Astrocyte of the cerebellum (primary cell): ENCODE measurements at regions not wholly inside any gene's neighbourhood (a gene's known extent, or its start where the extent isn't known, plus 50 kb on each side); places are given as distances from the start of the nearest gene placed in this dataset.

Source experiments
- DNase-seq: peaks from one replicate; pipeline ENCODE4 v3.0.0-alpha.2; 2011; ENCODE audit warnings: low read depth
- H3K4me3 ChIP-seq: 2 replicates; pipeline ENCODE4 v1.5.1; 2011; ENCODE audit warnings: mild to moderate bottlenecking, low read depth, low read length, moderate library complexity
- in situ Hi-C: cut with HindIII; loops from 2 replicates; pipeline ENCODE4 v1.10.0; 2017; ENCODE audit warnings: low sequenced_read_pairs
- TF ChIP-seq, protein P1 (sequence below): IDR thresholded peaks from 2 replicates; pipeline ENCODE4 v1.5.1; 2012; ENCODE audit warnings: low read length, low read depth, moderate library complexity, mild to moderate bottlenecking; ENCODE audit errors: missing control alignments

DNA sequence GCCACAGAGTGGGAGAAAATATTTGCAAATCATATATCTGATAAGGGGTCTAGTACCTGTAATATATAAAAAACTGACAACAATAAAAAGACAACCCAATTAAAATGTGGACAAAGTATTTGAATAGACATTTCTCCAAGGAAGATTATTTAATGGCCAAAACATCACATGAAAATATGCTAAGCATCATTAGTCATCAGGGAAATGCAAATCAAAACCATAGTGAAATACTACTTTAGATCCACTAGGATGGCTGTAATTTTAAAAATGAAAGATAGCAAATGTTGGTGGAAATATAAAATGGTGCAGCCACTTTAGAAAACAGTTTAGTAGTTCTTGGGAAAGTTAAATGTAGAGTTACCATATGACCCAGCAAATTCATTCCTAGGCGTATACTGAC, 118.7 kb upstream of the KIF26B start:
- TF ChIP-seq, protein P1, sequence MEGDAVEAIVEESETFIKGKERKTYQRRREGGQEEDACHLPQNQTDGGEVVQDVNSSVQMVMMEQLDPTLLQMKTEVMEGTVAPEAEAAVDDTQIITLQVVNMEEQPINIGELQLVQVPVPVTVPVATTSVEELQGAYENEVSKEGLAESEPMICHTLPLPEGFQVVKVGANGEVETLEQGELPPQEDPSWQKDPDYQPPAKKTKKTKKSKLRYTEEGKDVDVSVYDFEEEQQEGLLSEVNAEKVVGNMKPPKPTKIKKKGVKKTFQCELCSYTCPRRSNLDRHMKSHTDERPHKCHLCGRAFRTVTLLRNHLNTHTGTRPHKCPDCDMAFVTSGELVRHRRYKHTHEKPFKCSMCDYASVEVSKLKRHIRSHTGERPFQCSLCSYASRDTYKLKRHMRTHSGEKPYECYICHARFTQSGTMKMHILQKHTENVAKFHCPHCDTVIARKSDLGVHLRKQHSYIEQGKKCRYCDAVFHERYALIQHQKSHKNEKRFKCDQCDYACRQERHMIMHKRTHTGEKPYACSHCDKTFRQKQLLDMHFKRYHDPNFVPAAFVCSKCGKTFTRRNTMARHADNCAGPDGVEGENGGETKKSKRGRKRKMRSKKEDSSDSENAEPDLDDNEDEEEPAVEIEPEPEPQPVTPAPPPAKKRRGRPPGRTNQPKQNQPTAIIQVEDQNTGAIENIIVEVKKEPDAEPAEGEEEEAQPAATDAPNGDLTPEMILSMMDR = no peak
- in situ Hi-C loops = no loop called here

DNA sequence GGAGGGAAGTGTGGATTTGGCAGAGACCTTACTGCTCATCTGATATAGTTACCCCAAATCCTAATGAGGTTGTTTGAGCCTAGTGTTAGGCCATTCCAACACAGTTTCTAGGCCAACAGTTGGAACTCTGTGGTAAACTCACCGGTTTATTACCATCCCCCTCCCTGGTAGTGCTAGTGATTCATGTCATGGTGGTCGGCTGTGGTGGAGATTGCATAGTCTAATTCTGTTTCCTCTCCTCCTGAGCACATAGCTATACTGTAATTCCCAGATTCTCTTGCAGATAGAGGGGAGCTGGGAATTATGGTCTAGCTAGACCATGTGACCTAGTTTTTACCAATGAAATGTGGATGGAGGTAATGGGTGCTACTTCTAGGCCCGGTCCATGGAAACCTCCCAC, 123.7 kb upstream of the KIF26B start:
- TF ChIP-seq, protein P1 = no peak
- DNase-seq = no peak
- no peak overlapping the region for H3K4me3 ChIP-seq
- in situ Hi-C loops = loop anchor here (5.0 kb wide), 1 partner anchor 39 kb away; no protein-coding TSS in a partner anchor

More for the DNA sequence above, 118.7 kb upstream of the KIF26B start:
- no peak for DNase-seq
- H3K4me3 ChIP-seq = no peak overlapping the region

DNA sequence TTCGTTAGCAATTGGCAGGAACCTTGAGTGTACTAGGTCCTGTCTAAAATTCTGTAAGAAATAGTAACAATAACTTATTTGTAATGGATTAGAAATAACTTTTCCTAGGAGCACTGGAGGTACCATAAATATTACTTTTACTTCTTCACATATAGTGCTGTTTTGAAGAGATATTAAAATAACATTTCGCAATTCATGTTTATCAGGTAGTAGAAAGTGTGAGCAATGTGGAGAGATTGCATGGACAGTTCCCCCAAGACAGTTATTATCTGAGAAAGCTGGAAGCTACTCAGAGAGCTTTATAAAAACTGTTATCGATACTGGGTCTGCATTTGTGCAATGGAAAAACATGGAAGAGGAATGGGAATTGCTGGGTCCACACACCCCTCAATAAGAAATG, 128.5 kb upstream of the KIF26B start:
- TF ChIP-seq, protein P1 = no peak
- in situ Hi-C loops = no loop called here

DNA sequence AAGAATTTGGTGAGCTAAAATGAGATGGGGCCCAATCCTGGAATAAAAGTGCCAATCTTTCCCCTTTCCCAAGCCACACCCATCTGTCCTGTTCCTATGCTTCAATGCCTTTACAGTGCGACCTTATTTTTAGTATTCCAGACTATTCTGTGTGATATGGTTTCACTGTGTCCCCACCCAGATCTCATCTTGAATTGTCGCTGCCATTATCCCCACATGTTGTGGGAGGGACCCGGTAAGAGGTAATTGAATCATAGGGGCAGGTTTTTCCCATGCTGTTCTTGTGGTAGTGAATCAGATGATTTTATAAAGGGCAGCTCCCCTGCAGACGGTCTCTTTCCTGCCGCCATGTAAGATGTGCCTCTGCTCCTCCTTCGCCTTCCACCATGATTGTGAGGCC, 129.3 kb upstream of the KIF26B start:
- in situ Hi-C loops = no loop called here
- no peak for DNase-seq
- H3K4me3 ChIP-seq = no peak overlapping the region
- TF ChIP-seq, protein P1 = no peak

More for the DNA sequence above, 128.5 kb upstream of the KIF26B start:
- no peak overlapping the region for H3K4me3 ChIP-seq
- DNase-seq = no peak

DNA sequence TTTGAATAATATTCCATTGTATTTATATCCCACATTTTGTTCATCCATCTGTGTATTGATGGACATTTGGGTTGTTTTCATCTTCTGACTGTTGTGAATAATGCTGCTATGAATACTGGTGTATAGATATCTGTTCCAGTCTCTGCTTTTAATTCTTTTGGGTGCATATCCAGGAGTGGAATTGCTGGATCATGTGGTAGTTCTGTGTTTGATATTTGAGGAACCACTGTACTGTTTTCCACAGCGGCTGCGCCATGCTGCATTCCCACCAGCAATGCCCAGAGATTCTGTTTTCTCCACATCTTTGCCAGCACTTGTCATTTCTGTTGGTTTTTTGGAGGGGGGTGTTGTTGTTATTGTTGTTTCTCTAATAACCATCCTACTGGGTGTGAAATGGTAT, 131.6 kb upstream of the KIF26B start:
- H3K4me3 ChIP-seq = no peak overlapping the region
- TF ChIP-seq, protein P1 = no peak
- no peak for DNase-seq
- in situ Hi-C loops = no loop called here

DNA sequence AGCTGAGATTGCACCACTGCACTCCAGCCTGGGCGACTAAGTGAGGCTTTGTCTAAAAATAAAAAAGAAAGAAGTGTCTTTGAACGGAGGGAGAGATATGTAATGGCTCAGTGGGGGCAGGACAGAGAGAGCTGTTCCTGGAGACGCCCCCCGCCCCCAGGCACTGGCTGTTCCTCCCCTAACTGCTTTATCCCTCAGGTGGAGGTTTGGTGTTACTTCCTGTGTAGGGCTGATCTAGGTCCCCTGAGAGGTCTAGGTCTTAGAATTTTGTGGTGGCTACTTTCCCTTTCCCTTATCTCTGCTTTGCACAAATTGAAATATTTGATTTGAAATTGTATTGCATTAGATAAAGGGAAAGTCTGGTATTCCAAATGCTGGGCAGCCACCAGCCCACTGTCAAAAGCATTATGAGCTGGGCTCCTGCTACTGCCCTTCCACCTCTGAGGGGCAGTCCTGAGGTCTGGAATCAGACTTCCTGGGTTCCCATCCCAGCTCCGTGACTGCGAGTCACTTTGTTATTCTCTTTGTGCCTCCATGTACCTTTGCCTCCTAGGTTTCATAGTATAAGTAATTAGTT, 134.8 kb upstream of the KIF26B start:
- in situ Hi-C loops = no loop called here
- TF ChIP-seq, protein P1 = no peak
- H3K4me3 ChIP-seq = no peak overlapping the region
- DNase-seq = no peak

DNA sequence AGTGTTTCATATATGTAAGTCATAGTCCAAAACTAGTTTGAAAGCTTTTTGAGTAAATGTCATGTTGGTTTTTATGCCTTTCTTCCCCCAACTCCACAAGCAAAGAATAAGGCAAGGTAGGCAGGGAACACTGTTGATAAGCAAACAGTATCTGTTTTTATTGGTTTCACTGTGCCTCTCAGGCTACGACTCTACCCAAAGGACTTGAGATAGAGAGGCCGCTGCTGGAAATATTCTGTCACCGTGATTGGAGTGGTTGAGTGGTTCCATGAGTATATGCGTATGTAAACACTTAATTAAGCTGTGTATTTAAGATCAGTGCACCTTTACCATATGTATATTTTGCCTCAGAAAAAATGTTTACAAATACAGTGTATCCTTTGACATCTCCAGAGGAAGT, 138.1 kb upstream of the KIF26B start:
- H3K4me3 ChIP-seq = no peak overlapping the region
- TF ChIP-seq, protein P1 = no peak
- in situ Hi-C loops = no loop called here
- DNase-seq = no peak
